C4-2B (cell line): ENCODE measurements at regions not wholly inside any gene's neighbourhood (a gene's known extent, or its start where the extent isn't known, plus 50 kb on each side); places are given as distances from the start of the nearest gene placed in this dataset.
"Not testable (repeated sequence)": the region's sequence is repeated elsewhere in the genome, so short reads cannot be mapped to it uniquely, and the experiment has no call there.

Experiments used
- H3K27ac ChIP-seq: fragments of 450-650 bp; 2 replicates; pipeline ENCODE4 v1.5.1; 2017
- ZFX ChIP-seq: fragments of 450-650 bp; IDR thresholded peaks from 2 replicates; pipeline ENCODE4 v1.6.1; 2017
- TF ChIP-seq, protein P1 (sequence below): fragments of 450-650 bp; conservative IDR thresholded peaks from 2 replicates; pipeline ENCODE4 v1.5.1; 2017; ENCODE audit warnings: mild to moderate bottlenecking

DNA sequence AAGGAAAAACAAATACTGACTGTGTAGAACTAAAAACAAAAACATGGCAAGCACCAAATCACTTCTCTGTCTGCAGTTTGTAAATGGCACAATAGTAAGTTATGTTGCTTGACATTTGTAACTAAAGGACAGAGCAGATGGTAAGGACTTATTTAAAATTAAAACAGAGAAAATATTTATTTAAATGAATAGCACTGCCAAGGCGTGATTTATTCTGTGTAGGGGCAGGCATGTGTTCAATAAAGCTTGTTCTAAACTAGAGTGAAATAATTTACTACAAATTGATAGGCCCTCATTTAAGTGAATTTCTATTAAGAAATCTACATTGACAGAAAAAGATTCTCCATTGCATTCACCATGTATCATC is 231.5 kb downstream of the CYLC2 start:
- no peak overlapping the region for H3K27ac ChIP-seq
- TF ChIP-seq, protein P1, sequence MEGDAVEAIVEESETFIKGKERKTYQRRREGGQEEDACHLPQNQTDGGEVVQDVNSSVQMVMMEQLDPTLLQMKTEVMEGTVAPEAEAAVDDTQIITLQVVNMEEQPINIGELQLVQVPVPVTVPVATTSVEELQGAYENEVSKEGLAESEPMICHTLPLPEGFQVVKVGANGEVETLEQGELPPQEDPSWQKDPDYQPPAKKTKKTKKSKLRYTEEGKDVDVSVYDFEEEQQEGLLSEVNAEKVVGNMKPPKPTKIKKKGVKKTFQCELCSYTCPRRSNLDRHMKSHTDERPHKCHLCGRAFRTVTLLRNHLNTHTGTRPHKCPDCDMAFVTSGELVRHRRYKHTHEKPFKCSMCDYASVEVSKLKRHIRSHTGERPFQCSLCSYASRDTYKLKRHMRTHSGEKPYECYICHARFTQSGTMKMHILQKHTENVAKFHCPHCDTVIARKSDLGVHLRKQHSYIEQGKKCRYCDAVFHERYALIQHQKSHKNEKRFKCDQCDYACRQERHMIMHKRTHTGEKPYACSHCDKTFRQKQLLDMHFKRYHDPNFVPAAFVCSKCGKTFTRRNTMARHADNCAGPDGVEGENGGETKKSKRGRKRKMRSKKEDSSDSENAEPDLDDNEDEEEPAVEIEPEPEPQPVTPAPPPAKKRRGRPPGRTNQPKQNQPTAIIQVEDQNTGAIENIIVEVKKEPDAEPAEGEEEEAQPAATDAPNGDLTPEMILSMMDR, result no peak
- no peak for TF ChIP-seq ZFX

DNA sequence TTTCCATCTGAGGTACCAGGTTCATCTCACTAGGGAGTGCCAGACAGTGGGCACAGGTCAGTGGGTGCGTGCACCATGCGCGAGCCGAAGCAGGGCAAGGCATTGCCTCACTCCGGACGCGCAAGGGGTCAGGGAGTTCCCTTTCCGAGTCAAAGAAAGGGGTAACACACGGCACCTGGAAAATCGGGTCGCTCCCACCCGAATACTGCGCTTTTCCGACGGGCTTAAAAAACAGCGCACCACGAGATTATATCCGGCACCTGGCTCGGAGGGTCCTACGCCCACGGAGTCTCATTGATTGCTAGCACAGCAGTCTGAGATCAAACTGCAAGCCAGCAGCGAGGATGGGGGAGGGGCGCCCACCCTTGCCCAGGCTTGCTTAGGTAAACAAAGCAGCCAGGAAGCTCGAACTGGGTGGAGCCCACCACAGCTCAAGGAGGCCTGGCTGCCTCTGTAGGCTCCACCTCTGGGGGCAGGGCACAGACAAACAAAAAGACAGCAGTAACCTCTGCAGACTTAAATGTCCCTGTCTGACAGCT is 242.5 kb downstream of the CYLC2 start:
- not testable (repeated sequence) for H3K27ac ChIP-seq

DNA sequence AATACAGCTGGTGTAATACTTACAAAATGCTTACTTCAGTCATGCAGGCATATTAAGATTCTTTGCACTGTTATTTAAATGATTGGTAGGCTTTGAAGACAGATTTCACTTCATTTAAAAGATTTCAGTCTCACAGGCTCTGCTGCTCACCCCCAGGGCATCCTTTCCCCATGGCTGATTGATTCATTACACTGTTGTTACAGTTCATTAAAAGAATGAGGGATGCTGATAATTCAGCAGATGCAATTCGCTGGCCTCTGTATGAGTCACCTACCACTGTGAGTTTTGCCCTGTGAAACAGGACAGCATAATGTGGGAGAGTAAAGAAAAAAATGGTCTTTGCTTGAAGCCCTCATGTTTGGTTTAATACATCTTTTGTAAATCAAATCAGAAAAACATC is 246.9 kb downstream of the CYLC2 start:
- no peak overlapping the region for H3K27ac ChIP-seq
- TF ChIP-seq ZFX, result no peak
- TF ChIP-seq, protein P1, result no peak

DNA sequence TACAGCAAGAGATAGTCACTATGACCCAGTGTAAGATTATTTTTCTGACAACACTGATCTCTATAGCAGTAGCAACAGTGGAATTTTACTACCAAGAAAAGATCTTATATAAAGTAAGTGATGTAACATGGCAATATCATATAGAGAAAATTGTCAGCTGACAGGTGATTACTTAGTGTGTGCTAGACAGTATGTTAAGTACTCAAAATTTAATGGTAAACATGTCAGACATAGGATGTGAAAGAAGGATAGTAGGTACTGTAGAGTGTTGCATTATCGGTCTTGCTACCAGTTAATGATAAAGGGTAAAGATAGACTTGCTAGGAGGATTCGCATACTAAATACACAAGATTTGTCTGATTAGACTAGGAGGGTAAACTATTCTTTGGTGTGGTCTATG is 247.4 kb downstream of the CYLC2 start:
- H3K27ac ChIP-seq, result no peak overlapping the region
- TF ChIP-seq, protein P1, result no peak
- TF ChIP-seq ZFX, result no peak

DNA sequence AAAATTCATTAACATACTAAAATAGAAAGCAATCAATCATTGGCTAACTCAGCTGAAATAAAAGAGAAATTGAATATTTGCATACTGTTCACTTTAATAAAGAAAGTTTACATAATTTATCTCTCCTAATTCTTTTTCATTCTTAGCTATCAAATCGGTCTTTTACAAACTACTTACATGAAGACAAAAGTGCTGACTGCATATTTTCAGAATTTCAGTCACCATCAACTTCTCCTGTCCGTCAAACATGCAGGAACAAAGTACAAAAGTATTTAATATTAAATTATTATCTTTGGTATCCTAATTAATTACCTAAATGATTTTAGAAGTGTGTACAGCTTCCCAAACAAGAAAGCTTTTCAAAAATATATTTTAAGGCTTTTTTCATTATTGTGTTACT is 248.4 kb downstream of the CYLC2 start:
- H3K27ac ChIP-seq, result no peak overlapping the region
- TF ChIP-seq ZFX, result no peak
- TF ChIP-seq, protein P1, result no peak

DNA sequence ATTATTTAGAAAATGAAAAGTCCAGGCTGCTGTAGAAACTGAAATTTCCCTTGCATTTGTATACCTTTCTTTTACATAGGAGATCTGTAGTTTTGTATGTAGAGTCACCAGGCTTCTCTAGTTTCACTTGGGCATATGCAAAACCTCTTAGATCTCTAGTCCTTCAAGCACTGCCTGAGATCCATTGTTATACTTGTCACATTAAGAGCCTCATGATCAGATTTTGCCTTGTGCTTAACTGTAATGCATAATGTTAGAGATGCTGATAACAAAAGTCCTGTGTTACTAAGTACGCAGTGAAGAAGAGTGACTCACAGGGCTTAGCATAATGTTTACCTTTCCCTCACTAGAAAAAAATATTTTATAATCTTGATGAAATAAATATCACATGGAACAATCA is 250.2 kb downstream of the CYLC2 start:
- H3K27ac ChIP-seq, result no peak overlapping the region
- TF ChIP-seq ZFX, result no peak
- TF ChIP-seq, protein P1, result no peak

DNA sequence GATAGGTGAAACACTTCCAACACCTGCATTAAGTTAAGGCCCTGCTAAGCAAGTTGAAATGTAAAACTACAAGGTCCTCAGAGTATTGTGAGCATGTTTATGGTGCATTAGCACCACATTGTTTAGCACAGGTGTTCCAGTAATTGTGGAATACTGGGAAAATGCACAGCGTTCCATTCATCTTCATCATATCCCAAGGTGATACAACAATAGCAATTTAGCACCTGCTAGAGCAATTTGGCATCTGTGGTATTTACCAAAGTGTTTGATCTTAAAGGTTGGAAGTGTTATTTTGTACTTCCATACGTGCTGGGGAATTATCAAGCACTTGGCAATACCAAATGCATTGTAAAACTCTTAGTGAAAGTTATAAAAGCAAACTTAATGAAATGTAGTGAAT is 266.8 kb downstream of the CYLC2 start:
- H3K27ac ChIP-seq, result no peak overlapping the region
- TF ChIP-seq, protein P1, result no peak
- TF ChIP-seq ZFX, result no peak

DNA sequence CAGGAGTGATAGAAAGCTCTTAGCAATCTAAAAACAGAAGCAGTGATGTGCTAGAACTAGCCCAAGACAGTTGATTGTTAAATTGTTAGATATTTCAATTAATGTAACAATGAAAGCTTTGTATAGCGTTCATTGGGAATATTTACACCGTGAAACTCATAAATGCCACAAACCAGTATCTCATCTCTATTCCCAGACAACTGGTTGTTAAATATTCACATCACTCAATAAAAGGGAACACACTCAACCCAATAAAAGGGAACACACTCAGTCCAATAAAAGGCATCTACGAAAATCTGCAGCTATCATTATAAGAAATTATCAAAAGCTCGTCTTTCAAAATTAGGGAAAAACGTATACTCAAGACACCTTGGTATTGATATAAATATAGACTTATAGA is 270.9 kb downstream of the CYLC2 start:
- H3K27ac ChIP-seq, result no peak overlapping the region

More for the DNA sequence above, 270.9 kb downstream of the CYLC2 start:
- TF ChIP-seq ZFX, result no peak
- TF ChIP-seq, protein P1, result no peak
